Adrenal gland (tissue), 5 donors: ENCODE measurements at regions not wholly inside any gene's neighbourhood (a gene's known extent, or its start where the extent isn't known, plus 50 kb on each side); places are given as distances from the start of the nearest gene placed in this dataset.
"Not testable (repeated sequence)": the region's sequence is repeated elsewhere in the genome, so short reads cannot be mapped to it uniquely, and the experiment has no call there.

Experiments used
- POLR2A ChIP-seq, 2 donors: fragments of 450-650 bp; IDR thresholded peaks; one replicate each; pipeline ENCODE4 v1.6.1; 2017; ENCODE audit warnings: antibody characterized with exemption in 2 of 2, mild to moderate bottlenecking in 2 of 2, moderate library complexity in 1 of 2
- TF ChIP-seq, protein P1 (sequence below), 6 experiments: fragments of 450-650 bp in 4 of 6; fragments of 200-600 bp in 2 of 6; sonication (generic) in 1 of 6; IDR thresholded peaks; 1 replicate in 5 of 6; 2 replicates in 1 of 6; pipeline versions ENCODE4 v1.5.1 to v1.8.0; 2016 to 2021; ENCODE audit warnings: antibody characterized with exemption in 6 of 6, mild to moderate bottlenecking in 2 of 6, moderate library complexity in 1 of 6
- donor health status: DM: no; HTN: no; CAD: no.

- TF ChIP-seq, protein P1, sequence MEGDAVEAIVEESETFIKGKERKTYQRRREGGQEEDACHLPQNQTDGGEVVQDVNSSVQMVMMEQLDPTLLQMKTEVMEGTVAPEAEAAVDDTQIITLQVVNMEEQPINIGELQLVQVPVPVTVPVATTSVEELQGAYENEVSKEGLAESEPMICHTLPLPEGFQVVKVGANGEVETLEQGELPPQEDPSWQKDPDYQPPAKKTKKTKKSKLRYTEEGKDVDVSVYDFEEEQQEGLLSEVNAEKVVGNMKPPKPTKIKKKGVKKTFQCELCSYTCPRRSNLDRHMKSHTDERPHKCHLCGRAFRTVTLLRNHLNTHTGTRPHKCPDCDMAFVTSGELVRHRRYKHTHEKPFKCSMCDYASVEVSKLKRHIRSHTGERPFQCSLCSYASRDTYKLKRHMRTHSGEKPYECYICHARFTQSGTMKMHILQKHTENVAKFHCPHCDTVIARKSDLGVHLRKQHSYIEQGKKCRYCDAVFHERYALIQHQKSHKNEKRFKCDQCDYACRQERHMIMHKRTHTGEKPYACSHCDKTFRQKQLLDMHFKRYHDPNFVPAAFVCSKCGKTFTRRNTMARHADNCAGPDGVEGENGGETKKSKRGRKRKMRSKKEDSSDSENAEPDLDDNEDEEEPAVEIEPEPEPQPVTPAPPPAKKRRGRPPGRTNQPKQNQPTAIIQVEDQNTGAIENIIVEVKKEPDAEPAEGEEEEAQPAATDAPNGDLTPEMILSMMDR (IDR thresholded peaks at IDR 0.05), result not testable (repeated sequence)
- TF ChIP-seq POLR2A (IDR thresholded peaks at IDR 0.05), result not testable (repeated sequence)
These were observed 294.5 kb downstream of the GOLGA6L6 start for GRCh38 chr15:20247137-20247536.
